Astrocyte (in vitro differentiated cells and primary cell): ENCODE measurements at regions not wholly inside any gene's neighbourhood (a gene's known extent, or its start where the extent isn't known, plus 50 kb on each side); places are given as distances from the start of the nearest gene placed in this dataset.

Source experiments
- DNase-seq: peaks from one replicate; pipeline ENCODE4 v3.0.0-alpha.2; 2010; ENCODE audit warnings: low read depth
- FAIRE-seq: peaks from 2 replicates; lab custom pipeline; 2011; peaks lifted over from hg19 to GRCh38; lab: Jason Lieb, UNC
- H2AFZ ChIP-seq: 2 replicates; pipeline ENCODE4 v1.6.0; 2012; ENCODE audit warnings: low read depth, low read length, inconsistent platforms
- H3K27ac ChIP-seq: 2 replicates; pipeline ENCODE4 v1.5.1; 2011; ENCODE audit warnings: low read depth, low read length, inconsistent platforms
- H3K27me3 ChIP-seq: 2 replicates; pipeline ENCODE4 v1.6.0; 2011; ENCODE audit warnings: low read length, inconsistent platforms; ENCODE audit not compliant: insufficient read depth
- H3K36me3 ChIP-seq: 2 replicates; pipeline ENCODE4 v1.5.1; 2011; ENCODE audit warnings: low read length, inconsistent platforms; ENCODE audit not compliant: insufficient read depth
- H3K4me1 ChIP-seq: 2 replicates; pipeline ENCODE4 v1.5.1; 2011; ENCODE audit warnings: low read length, inconsistent platforms; ENCODE audit not compliant: insufficient read depth
- H3K4me2 ChIP-seq: 2 replicates; pipeline ENCODE4 v1.6.0; 2012; ENCODE audit warnings: low read length, inconsistent platforms
- H3K4me3 ChIP-seq: 2 replicates; pipeline ENCODE4 v1.5.1; 2011; ENCODE audit warnings: low read depth, mild to moderate bottlenecking, low read length, inconsistent platforms; ENCODE audit not compliant: insufficient read depth
- H3K79me2 ChIP-seq: 2 replicates; pipeline ENCODE4 v1.6.0; 2012; ENCODE audit warnings: mild to moderate bottlenecking, low read length, inconsistent platforms; ENCODE audit not compliant: insufficient read depth
- H3K9ac ChIP-seq: 2 replicates; pipeline ENCODE4 v1.6.0; 2012; ENCODE audit warnings: mild to moderate bottlenecking, low read length, inconsistent platforms
- H3K9me3 ChIP-seq: 2 replicates; pipeline ENCODE4 v1.5.1; 2012; ENCODE audit warnings: low read depth, mild to moderate bottlenecking, low read length, inconsistent platforms; ENCODE audit not compliant: insufficient read depth
- H4K20me1 ChIP-seq: 2 replicates; pipeline ENCODE4 v1.6.0; 2012; ENCODE audit warnings: low read length, inconsistent platforms; ENCODE audit not compliant: insufficient read depth
- H3K27ac Mint-ChIP-seq: one replicate; pipeline ENCODE4 v1.8.0; 2021; ENCODE audit warnings: mild to moderate bottlenecking, mixed read lengths; ENCODE audit not compliant: unreplicated experiment
- H3K27me3 Mint-ChIP-seq: one replicate; pipeline ENCODE4 v1.8.0; 2021; ENCODE audit warnings: low read depth, mixed read lengths; ENCODE audit not compliant: unreplicated experiment
- H3K36me3 Mint-ChIP-seq: one replicate; pipeline ENCODE4 v1.8.0; 2021; ENCODE audit warnings: low read depth, mixed read lengths; ENCODE audit not compliant: unreplicated experiment
- H3K4me1 Mint-ChIP-seq: one replicate; pipeline ENCODE4 v1.8.0; 2021; ENCODE audit warnings: low read depth, mixed read lengths; ENCODE audit not compliant: unreplicated experiment
- H3K4me3 Mint-ChIP-seq: one replicate; pipeline ENCODE4 v1.8.0; 2021; ENCODE audit warnings: mild to moderate bottlenecking, moderate library complexity, mixed read lengths; ENCODE audit not compliant: unreplicated experiment
- H3K9me3 Mint-ChIP-seq: one replicate; pipeline ENCODE4 v1.8.0; 2021; ENCODE audit warnings: mild to moderate bottlenecking, mixed read lengths; ENCODE audit not compliant: unreplicated experiment
- CTCF ChIP-seq: IDR thresholded peaks from 2 replicates; pipeline ENCODE4 v1.5.1; 2011; ENCODE audit warnings: low read depth, mild to moderate bottlenecking, inconsistent platforms, low read length, moderate library complexity; ENCODE audit not compliant: insufficient read depth
- EZH2 ChIP-seq: IDR thresholded peaks from 2 replicates; pipeline ENCODE4 v1.6.1; 2012; ENCODE audit warnings: mild to moderate bottlenecking, low read length, inconsistent platforms; ENCODE audit not compliant: insufficient read depth

GRCh38 chr9:73007966-73008672 is 55.3 kb upstream of the ALDH1A1 start:
- H3K9me3 Mint-ChIP-seq, result no peaks in the 10 kb centered on the region
- H3K36me3 Mint-ChIP-seq, result no peaks in the 10 kb centered on the region
- H3K27me3 ChIP-seq, result no peaks in the 10 kb centered on the region
- no peaks in the 10 kb centered on the region for H3K4me1 Mint-ChIP-seq
- FAIRE-seq, result no peak
- no peak overlapping the region for H3K27ac ChIP-seq
- H3K9ac ChIP-seq, result no peak overlapping the region
- H3K79me2 ChIP-seq, result no peaks in the 10 kb centered on the region
- H3K36me3 ChIP-seq, result no peaks in the 10 kb centered on the region
- TF ChIP-seq EZH2, result no peak
- TF ChIP-seq CTCF, result no peak
- H3K4me2 ChIP-seq, result no peak overlapping the region
- no peak for DNase-seq
- H3K9me3 ChIP-seq, result no peaks in the 10 kb centered on the region
- no peak overlapping the region for H2AFZ ChIP-seq
- no peaks in the 10 kb centered on the region for H3K4me1 ChIP-seq
- no peak overlapping the region for H3K4me3 Mint-ChIP-seq
- no peaks in the 10 kb centered on the region for H4K20me1 ChIP-seq
- peaks cover 1% of the 10 kb centered on the region for H3K27me3 Mint-ChIP-seq
- H3K27ac Mint-ChIP-seq, result no peak overlapping the region
- no peak overlapping the region for H3K4me3 ChIP-seq

GRCh38 chr9:73006986-73007385 is 54.1 kb upstream of the ALDH1A1 start:
- no peaks in the 10 kb centered on the region for H3K79me2 ChIP-seq
- H3K27me3 ChIP-seq, result no peaks in the 10 kb centered on the region
- no peaks in the 10 kb centered on the region for H3K9me3 ChIP-seq
- no peak overlapping the region for H3K4me3 ChIP-seq
- no peak overlapping the region for H3K9ac ChIP-seq
- no peak for DNase-seq
- no peaks in the 10 kb centered on the region for H4K20me1 ChIP-seq
- Mint-ChIP-seq H3K27ac (no peak overlapping the region), H3K4me1 (no peaks in the 10 kb centered on the region), H3K9me3 (no peaks in the 10 kb centered on the region), H3K4me3 (no peak overlapping the region), H3K36me3 (no peaks in the 10 kb centered on the region), H3K27me3 (peaks cover 1% of the 10 kb centered on the region)
- no peak overlapping the region for H3K27ac ChIP-seq
- no peak overlapping the region for H3K4me2 ChIP-seq
- no peaks in the 10 kb centered on the region for H3K4me1 ChIP-seq
- H2AFZ ChIP-seq, result no peak overlapping the region
- no peak for FAIRE-seq
- TF ChIP-seq EZH2 (no peak), CTCF (no peak)
- H3K36me3 ChIP-seq, result no peaks in the 10 kb centered on the region
